ENCODE measurements at regions not wholly inside any gene's neighbourhood (a gene's known extent, or its start where the extent isn't known, plus 50 kb on each side); places are given as distances from the start of the nearest gene placed in this dataset.
A peak's percentile ranks its signal among the peaks of the same experiment; 100 is the strongest.

DNA sequence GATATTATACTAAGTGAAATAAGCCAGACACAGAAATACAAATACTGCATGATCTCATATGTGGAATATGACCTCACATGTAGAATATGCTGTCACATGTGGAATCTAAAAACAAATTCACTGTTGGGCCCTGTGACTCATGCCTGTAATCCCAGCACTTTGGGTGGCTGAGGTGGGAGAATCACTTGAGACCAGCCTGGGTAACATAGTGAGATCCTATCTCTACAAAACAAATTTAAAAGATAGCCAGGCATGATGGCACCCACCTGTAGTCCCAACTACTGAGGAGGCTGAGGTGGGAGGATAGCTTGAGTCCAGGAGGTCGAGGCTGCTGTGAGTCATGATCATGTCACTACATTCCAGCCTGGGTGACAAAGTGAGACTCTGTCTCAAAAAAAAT lies 160.3 kb downstream of the PTEN start:
- H3K36me3 ChIP-seq (ENCODE audit: control insufficient read depth, insufficient read depth, low read length), result no peaks in the 10 kb centered on the region
- H3K4me3 ChIP-seq (ENCODE audit: low read depth, low read length), result no peak overlapping the region
- DNase-seq (ENCODE audit: low read depth) (no peak), FAIRE-seq (no peak)
- TF ChIP-seq, protein P1, sequence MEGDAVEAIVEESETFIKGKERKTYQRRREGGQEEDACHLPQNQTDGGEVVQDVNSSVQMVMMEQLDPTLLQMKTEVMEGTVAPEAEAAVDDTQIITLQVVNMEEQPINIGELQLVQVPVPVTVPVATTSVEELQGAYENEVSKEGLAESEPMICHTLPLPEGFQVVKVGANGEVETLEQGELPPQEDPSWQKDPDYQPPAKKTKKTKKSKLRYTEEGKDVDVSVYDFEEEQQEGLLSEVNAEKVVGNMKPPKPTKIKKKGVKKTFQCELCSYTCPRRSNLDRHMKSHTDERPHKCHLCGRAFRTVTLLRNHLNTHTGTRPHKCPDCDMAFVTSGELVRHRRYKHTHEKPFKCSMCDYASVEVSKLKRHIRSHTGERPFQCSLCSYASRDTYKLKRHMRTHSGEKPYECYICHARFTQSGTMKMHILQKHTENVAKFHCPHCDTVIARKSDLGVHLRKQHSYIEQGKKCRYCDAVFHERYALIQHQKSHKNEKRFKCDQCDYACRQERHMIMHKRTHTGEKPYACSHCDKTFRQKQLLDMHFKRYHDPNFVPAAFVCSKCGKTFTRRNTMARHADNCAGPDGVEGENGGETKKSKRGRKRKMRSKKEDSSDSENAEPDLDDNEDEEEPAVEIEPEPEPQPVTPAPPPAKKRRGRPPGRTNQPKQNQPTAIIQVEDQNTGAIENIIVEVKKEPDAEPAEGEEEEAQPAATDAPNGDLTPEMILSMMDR (IDR thresholded peaks at IDR 0.05; ENCODE audit: insufficient read depth, low read length, severe bottlenecking), result no peak
- no peaks in the 10 kb centered on the region for H3K27me3 ChIP-seq (ENCODE audit: control insufficient read depth, insufficient read depth, low read length)

DNA sequence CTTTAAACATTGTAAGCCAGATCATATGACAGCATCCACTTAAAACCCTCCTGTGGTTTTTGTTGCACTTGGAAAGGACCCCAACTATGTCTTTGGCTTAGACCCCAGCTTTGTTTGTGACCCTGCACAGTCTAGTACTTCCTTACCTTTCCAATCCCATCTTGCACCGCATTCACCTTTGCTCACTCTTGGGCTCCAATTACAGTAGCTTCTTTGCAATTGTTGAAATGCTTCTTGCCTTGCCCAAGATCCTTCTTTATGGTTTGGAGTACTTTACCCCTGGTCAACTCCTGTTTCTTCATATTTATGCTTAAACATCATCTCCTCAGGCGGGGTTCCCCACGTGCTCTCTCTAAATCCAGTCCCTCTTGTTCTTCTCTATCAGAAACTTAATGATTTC lies 162.6 kb downstream of the PTEN start:
- DNase-seq (ENCODE audit: low read depth) (no peak), FAIRE-seq (no peak)
- Histone ChIP-seq H3K36me3 (ENCODE audit: control insufficient read depth, insufficient read depth, low read length) (no peaks in the 10 kb centered on the region), H3K4me3 (ENCODE audit: low read depth, low read length) (no peak overlapping the region), H3K27me3 (ENCODE audit: control insufficient read depth, insufficient read depth, low read length) (no peaks in the 10 kb centered on the region)
- TF ChIP-seq, protein P1 (IDR thresholded peaks at IDR 0.05; ENCODE audit: insufficient read depth, low read length, severe bottlenecking), result no peak

DNA sequence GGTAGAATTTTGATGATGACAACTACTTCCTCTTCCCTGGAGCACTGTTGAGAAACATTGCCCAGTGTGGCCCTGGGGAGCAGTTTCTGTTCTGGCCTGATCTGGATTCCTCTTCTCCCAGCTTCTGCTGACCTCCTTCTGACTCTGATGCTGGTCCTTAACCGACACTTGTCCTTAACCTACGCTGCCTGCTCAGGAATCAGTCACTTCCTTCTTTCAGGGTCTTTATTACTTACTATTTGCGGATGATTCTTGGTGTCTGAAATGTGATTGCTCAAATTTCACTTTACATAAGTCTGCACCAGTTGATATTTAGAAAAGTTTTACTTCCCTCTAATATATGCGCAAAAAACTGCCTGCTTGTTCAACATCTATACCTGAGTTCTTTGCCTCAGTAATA lies 164.1 kb downstream of the PTEN start:
- H3K27me3 ChIP-seq (ENCODE audit: control insufficient read depth, insufficient read depth, low read length), result no peaks in the 10 kb centered on the region
- DNase-seq (ENCODE audit: low read depth) (no peak), FAIRE-seq (no peak)
- TF ChIP-seq, protein P1 (IDR thresholded peaks at IDR 0.05; ENCODE audit: insufficient read depth, low read length, severe bottlenecking), result no peak
- no peaks in the 10 kb centered on the region for H3K36me3 ChIP-seq (ENCODE audit: control insufficient read depth, insufficient read depth, low read length)
- H3K4me3 ChIP-seq (ENCODE audit: low read depth, low read length), result no peak overlapping the region

DNA sequence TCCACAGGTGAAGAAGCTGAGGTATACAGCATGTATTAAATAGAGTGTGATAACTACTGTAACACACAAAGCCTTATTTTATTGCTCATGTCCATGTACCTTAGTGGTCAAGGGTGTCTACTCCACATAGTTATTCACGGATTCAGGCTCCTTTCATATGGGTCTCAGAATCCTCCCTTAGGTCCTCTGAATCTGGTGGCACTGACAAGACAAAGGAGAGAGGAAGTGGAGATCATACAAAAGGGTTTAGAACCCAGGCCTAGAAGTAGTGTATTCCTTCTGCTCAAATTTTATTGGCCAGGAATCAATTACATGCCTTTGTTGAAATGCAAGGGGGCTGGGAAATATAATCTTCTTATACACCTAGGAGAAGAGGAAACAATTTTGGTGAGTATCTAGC lies 164.6 kb downstream of the PTEN start:
- no peak for FAIRE-seq

DNA sequence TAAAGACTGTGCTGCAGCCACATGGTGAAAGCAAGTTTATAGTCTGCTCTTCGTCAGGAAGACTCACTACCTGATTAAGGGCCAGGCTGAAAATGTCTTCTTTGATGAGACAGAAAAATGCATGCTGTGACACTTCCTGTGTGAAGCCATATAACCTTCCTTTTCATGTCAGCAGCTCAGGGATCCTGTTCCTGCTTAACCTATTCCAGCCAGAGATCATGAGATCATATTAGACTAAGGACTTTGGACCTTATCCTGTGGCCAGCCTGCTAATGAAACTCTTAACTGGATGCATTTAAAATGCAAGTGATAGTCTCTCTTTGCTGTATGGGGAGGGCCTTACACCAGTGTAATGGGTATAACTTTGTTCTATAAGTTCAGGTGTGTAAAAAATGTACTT lies 165.2 kb downstream of the PTEN start:
- Histone ChIP-seq H3K4me3 (ENCODE audit: low read depth, low read length) (no peak overlapping the region), H3K27me3 (ENCODE audit: control insufficient read depth, insufficient read depth, low read length) (no peaks in the 10 kb centered on the region), H3K36me3 (ENCODE audit: control insufficient read depth, insufficient read depth, low read length) (no peaks in the 10 kb centered on the region)
- TF ChIP-seq, protein P1 (IDR thresholded peaks at IDR 0.05; ENCODE audit: insufficient read depth, low read length, severe bottlenecking), result no peak
- FAIRE-seq (no peak), DNase-seq (ENCODE audit: low read depth) (no peak)

More for the DNA sequence above, 164.6 kb downstream of the PTEN start:
- no peak for DNase-seq (ENCODE audit: low read depth)
- no peaks in the 10 kb centered on the region for H3K27me3 ChIP-seq (ENCODE audit: control insufficient read depth, insufficient read depth, low read length)
- TF ChIP-seq, protein P1 (IDR thresholded peaks at IDR 0.05; ENCODE audit: insufficient read depth, low read length, severe bottlenecking), result no peak
- no peaks in the 10 kb centered on the region for H3K36me3 ChIP-seq (ENCODE audit: control insufficient read depth, insufficient read depth, low read length)
- H3K4me3 ChIP-seq (ENCODE audit: low read depth, low read length), result no peak overlapping the region

DNA sequence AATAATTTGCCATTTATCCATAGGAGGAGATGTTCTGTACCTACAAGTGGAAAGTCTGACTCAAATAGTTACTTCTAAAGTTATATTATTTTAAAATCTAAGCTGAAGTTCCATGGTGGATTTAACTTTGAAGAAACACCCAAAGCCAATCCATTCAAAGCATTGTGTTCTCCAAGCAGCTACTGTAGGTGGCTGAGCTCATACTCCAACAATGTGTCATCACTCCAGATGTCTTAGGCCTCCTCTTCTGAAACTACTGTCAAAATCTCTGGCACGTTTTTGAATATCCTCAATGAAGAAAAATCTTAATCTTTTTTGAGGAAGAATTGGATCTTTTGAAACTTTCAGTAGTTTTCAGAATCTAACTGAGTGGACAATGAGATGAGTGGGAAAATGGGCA lies 169.1 kb downstream of the PTEN start:
- no peaks in the 10 kb centered on the region for H3K27me3 ChIP-seq (ENCODE audit: control insufficient read depth, insufficient read depth, low read length)
- FAIRE-seq (no peak), DNase-seq (ENCODE audit: low read depth) (peak; percentile 61)
- TF ChIP-seq, protein P1 (IDR thresholded peaks at IDR 0.05; ENCODE audit: insufficient read depth, low read length, severe bottlenecking), result no peak
- H3K36me3 ChIP-seq (ENCODE audit: control insufficient read depth, insufficient read depth, low read length), result no peaks in the 10 kb centered on the region
- no peak overlapping the region for H3K4me3 ChIP-seq (ENCODE audit: low read depth, low read length)
